ENCODE measurements at regions not wholly inside any gene's neighbourhood (a gene's known extent, or its start where the extent isn't known, plus 50 kb on each side); places are given as distances from the start of the nearest gene placed in this dataset.

GRCh38 chr2:15705310-15705709 is 113.6 kb downstream of the DDX1 start:
- H3K27me3 ChIP-seq (ENCODE audit: low read depth, low read length) = no peaks in the 10 kb centered on the region
- H3K9ac ChIP-seq (ENCODE audit: low read length) = no peak overlapping the region
- no peaks in the 10 kb centered on the region for H3K4me1 ChIP-seq (ENCODE audit: low read length)
- no peak overlapping the region for H3K4me2 ChIP-seq (ENCODE audit: low read length)
- no peaks in the 10 kb centered on the region for H3K79me2 ChIP-seq (ENCODE audit: low read length)
- H3K27ac ChIP-seq (ENCODE audit: low read length) = no peak overlapping the region
- H3K4me3 ChIP-seq (ENCODE audit: low read length) = no peak overlapping the region
- H2AFZ ChIP-seq (ENCODE audit: low read depth, low read length) = no peak overlapping the region
- H3K9me3 ChIP-seq (ENCODE audit: insufficient read depth, low read length) = no peaks in the 10 kb centered on the region
- H4K20me1 ChIP-seq (ENCODE audit: insufficient read depth, low read length) = no peaks in the 10 kb centered on the region
- TF ChIP-seq CTCF (IDR thresholded peaks at IDR 0.05; ENCODE audit: low read depth, low read length) (no peak), EZH2phosphoT487 (IDR thresholded peaks at IDR 0.05; ENCODE audit: low read depth) (no peak)
- no peaks in the 10 kb centered on the region for H3K36me3 ChIP-seq (replicated peaks; ENCODE audit: low read depth, low read length)

- no peaks in the 10 kb centered on the region for H4K20me1 ChIP-seq (ENCODE audit: insufficient read depth, low read length)
- H2AFZ ChIP-seq (ENCODE audit: low read depth, low read length) = no peak overlapping the region
- TF ChIP-seq EZH2phosphoT487 (IDR thresholded peaks at IDR 0.05; ENCODE audit: low read depth) = no peak
- TF ChIP-seq CTCF (IDR thresholded peaks at IDR 0.05; ENCODE audit: low read depth, low read length) = no peak
- H3K79me2 ChIP-seq (ENCODE audit: low read length) = no peaks in the 10 kb centered on the region
- no peak overlapping the region for H3K9ac ChIP-seq (ENCODE audit: low read length)
- H3K36me3 ChIP-seq (replicated peaks; ENCODE audit: low read depth, low read length) = no peaks in the 10 kb centered on the region
- no peak overlapping the region for H3K27ac ChIP-seq (ENCODE audit: low read length)
- no peaks in the 10 kb centered on the region for H3K4me1 ChIP-seq (ENCODE audit: low read length)
- H3K27me3 ChIP-seq (ENCODE audit: low read depth, low read length) = no peaks in the 10 kb centered on the region
- H3K9me3 ChIP-seq (ENCODE audit: insufficient read depth, low read length) = no peaks in the 10 kb centered on the region
- H3K4me2 ChIP-seq (ENCODE audit: low read length) = no peak overlapping the region
- H3K4me3 ChIP-seq (ENCODE audit: low read length) = no peak overlapping the region
These were observed 114.2 kb downstream of the DDX1 start for GRCh38 chr2:15705839-15706386.

GRCh38 chr2:15706424-15706823 is 114.8 kb downstream of the DDX1 start:
- no peaks in the 10 kb centered on the region for H3K27me3 ChIP-seq (ENCODE audit: low read depth, low read length)
- H3K9ac ChIP-seq (ENCODE audit: low read length) = no peak overlapping the region
- H3K4me2 ChIP-seq (ENCODE audit: low read length) = no peak overlapping the region
- no peaks in the 10 kb centered on the region for H3K79me2 ChIP-seq (ENCODE audit: low read length)
- no peaks in the 10 kb centered on the region for H3K36me3 ChIP-seq (replicated peaks; ENCODE audit: low read depth, low read length)
- no peak overlapping the region for H3K4me3 ChIP-seq (ENCODE audit: low read length)
- H3K4me1 ChIP-seq (ENCODE audit: low read length) = no peaks in the 10 kb centered on the region
- no peaks in the 10 kb centered on the region for H3K9me3 ChIP-seq (ENCODE audit: insufficient read depth, low read length)
- no peak overlapping the region for H3K27ac ChIP-seq (ENCODE audit: low read length)
- no peak overlapping the region for H2AFZ ChIP-seq (ENCODE audit: low read depth, low read length)
- no peaks in the 10 kb centered on the region; the same call in 1 of the 2 replicates for H4K20me1 ChIP-seq (ENCODE audit: insufficient read depth, low read length)
- no peak for TF ChIP-seq CTCF (IDR thresholded peaks at IDR 0.05; ENCODE audit: low read depth, low read length)

GRCh38 chr2:15706986-15707632 is 115.4 kb downstream of the DDX1 start:
- Histone ChIP-seq H3K79me2 (ENCODE audit: low read length) (no peaks in the 10 kb centered on the region), H3K4me1 (ENCODE audit: low read length) (no peaks in the 10 kb centered on the region), H4K20me1 (ENCODE audit: insufficient read depth, low read length) (no peaks in the 10 kb centered on the region; the same call in 1 of the 2 replicates), H3K4me2 (ENCODE audit: low read length) (no peak overlapping the region), H3K27ac (ENCODE audit: low read length) (no peak overlapping the region), H3K4me3 (ENCODE audit: low read length) (no peak overlapping the region), H3K36me3 (replicated peaks; ENCODE audit: low read depth, low read length) (no peaks in the 10 kb centered on the region), H3K9me3 (ENCODE audit: insufficient read depth, low read length) (no peaks in the 10 kb centered on the region), H2AFZ (ENCODE audit: low read depth, low read length) (no peak overlapping the region), H3K27me3 (ENCODE audit: low read depth, low read length) (no peaks in the 10 kb centered on the region), H3K9ac (ENCODE audit: low read length) (no peak overlapping the region)
- no peak for TF ChIP-seq EZH2phosphoT487 (IDR thresholded peaks at IDR 0.05; ENCODE audit: low read depth)
- no peak for TF ChIP-seq CTCF (IDR thresholded peaks at IDR 0.05; ENCODE audit: low read depth, low read length)

Data from OCI-LY3 (cell line).